LNCAP (cell line): ENCODE measurements at regions not wholly inside any gene's neighbourhood (a gene's known extent, or its start where the extent isn't known, plus 50 kb on each side); places are given as distances from the start of the nearest gene placed in this dataset.

Experiments
- TF ChIP-seq, protein P1 (sequence below): fragments of 450-650 bp; IDR thresholded peaks from 2 replicates; pipeline ENCODE4 v1.5.1; 2017; ENCODE audit warnings: mild to moderate bottlenecking

DNA sequence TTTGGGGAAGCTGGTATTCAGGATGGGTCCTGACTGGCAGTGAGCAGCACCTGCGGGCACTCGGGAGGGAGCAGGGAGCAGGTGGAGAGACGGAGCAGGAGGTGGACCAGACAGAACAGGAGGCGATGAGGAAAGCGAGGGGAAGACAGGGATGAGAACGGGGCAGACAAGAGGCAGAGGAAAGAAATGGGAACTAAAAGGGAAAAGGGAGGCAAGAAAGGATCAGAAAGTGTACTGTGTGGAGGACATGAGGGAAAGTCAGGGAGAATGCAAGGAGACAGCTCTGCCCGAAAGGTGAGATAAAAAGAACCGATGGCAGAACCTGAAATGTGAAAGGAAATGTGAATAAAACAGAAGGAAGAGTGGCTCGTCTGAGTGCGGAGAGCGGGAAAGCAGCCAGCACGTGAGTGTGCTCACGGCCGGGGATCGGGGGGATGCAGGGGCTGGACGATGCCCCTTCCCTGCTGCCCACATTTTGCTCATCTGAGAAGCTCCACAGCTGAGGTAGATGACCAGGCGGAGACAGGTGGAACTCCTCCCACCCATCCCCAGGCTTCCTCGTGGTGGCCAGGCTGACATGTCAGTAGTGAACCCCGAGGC lies 494.4 kb upstream of the B3GAT1 start:
- TF ChIP-seq, protein P1, sequence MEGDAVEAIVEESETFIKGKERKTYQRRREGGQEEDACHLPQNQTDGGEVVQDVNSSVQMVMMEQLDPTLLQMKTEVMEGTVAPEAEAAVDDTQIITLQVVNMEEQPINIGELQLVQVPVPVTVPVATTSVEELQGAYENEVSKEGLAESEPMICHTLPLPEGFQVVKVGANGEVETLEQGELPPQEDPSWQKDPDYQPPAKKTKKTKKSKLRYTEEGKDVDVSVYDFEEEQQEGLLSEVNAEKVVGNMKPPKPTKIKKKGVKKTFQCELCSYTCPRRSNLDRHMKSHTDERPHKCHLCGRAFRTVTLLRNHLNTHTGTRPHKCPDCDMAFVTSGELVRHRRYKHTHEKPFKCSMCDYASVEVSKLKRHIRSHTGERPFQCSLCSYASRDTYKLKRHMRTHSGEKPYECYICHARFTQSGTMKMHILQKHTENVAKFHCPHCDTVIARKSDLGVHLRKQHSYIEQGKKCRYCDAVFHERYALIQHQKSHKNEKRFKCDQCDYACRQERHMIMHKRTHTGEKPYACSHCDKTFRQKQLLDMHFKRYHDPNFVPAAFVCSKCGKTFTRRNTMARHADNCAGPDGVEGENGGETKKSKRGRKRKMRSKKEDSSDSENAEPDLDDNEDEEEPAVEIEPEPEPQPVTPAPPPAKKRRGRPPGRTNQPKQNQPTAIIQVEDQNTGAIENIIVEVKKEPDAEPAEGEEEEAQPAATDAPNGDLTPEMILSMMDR = no peak

- TF ChIP-seq, protein P1 = no peak
Observed at GRCh38 chr11:134905928-134906327, 493.9 kb upstream of the B3GAT1 start.

DNA sequence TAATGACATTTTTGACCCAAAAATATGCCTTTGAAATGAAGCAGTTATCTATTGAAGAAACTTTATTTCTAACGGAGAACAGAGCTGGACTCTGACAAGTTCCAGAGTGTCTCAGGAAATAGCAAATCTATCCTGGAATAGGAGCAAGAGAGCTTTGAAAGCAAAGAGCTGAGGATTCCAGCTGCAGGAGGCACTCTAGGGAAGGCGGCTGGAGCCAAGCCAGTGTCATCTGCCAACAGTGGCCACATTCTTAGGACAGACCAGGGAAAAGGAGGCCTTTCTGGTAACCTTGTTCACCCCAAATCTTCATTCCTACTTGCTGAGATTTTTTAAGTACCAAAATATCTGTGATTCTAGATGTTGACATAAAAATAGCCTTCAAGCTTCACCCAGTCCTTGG lies 493.5 kb upstream of the B3GAT1 start:
- TF ChIP-seq, protein P1 = no peak

GRCh38 chr11:134904103-134904790 lies 492.2 kb upstream of the B3GAT1 start:
- TF ChIP-seq, protein P1 = no peak

GRCh38 chr11:134901955-134902918 lies 490.2 kb upstream of the B3GAT1 start:
- TF ChIP-seq, protein P1 = no peak

GRCh38 chr11:134901542-134901941 lies 489.5 kb upstream of the B3GAT1 start:
- TF ChIP-seq, protein P1 = no peak

DNA sequence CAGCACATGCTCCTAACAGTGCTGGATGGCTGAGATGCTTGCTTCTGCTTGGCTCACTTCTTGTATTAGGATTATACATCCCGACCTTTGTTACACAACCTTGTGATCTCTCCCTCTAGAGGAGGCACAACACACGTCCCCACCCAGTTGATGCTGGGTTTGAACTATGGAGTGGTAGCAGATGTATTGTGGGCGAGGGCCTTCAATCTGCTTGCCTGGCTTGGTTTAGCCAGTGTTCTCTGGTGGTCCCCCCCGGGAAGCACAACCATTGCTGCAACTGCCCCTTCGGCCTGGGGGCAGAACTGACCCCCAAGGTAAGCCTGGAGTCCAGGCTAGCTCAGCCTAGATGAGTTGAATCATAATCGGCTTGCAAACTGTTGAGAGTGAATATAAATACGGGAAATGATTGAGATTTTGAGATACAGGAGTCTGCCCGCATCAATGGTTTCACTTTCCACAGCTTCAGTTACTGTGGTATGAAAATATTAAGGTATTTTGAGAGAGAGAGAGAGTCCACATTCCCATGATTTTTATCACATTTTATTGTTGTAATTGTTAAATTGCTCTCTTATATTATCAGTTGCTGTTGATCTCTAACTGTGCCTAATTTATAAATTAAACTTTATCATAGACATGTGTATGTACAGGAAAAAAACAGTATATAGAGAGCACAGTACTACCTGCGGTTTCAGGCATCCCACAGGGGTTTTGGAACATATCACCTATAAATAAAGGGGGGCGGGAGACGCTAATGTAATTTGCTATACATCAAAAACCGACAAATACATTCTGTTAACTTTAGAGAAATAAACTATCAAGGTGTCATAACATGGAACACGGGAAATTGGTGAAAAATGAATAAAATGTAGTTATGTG lies 482.0 kb upstream of the B3GAT1 start:
- TF ChIP-seq, protein P1 = no peak
